Testis (tissue), 2 donors: ENCODE measurements at regions not wholly inside any gene's neighbourhood (a gene's known extent, or its start where the extent isn't known, plus 50 kb on each side); places are given as distances from the start of the nearest gene placed in this dataset.

Experiments used
- POLR2A ChIP-seq: fragments of 450-650 bp; IDR thresholded peaks from one replicate; pipeline ENCODE4 v1.6.1; 2017; ENCODE audit warnings: antibody characterized with exemption, mild to moderate bottlenecking, moderate library complexity
- TF ChIP-seq, protein P1 (sequence below), 3 experiments: fragments of 450-650 bp in 2 of 3; fragments of 200-600 bp in 1 of 3; sonication (generic) in 1 of 3; IDR thresholded peaks; one replicate each; pipeline ENCODE4 v1.5.1; 2016 to 2019; ENCODE audit warnings: antibody characterized with exemption in 3 of 3, mild to moderate bottlenecking in 2 of 3, moderate library complexity in 1 of 3

DNA sequence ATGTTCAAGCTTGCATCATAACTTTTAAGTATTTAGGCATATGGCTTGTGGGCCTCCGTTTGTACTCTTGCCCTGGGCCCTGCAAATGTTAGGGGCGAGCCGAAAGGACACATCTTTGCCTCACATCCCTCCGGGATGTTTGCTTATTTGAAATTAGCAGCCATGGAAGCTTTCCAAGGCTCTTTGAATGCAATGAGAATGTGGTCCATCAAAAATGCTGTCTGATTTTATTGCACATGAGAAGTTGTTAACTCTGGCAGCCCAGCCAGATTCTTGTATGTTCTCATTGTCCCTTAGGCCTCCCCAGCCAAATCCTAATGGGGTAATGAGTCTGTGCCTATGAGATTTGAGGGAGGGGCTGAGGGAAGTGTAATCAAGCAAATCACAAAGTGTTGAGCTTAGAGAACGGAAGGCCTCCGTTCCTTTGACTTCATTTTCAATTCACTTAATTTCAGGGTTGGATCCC is 261.2 kb upstream of the MARCKS start:
- TF ChIP-seq POLR2A: no peak
- TF ChIP-seq, protein P1, sequence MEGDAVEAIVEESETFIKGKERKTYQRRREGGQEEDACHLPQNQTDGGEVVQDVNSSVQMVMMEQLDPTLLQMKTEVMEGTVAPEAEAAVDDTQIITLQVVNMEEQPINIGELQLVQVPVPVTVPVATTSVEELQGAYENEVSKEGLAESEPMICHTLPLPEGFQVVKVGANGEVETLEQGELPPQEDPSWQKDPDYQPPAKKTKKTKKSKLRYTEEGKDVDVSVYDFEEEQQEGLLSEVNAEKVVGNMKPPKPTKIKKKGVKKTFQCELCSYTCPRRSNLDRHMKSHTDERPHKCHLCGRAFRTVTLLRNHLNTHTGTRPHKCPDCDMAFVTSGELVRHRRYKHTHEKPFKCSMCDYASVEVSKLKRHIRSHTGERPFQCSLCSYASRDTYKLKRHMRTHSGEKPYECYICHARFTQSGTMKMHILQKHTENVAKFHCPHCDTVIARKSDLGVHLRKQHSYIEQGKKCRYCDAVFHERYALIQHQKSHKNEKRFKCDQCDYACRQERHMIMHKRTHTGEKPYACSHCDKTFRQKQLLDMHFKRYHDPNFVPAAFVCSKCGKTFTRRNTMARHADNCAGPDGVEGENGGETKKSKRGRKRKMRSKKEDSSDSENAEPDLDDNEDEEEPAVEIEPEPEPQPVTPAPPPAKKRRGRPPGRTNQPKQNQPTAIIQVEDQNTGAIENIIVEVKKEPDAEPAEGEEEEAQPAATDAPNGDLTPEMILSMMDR (IDR thresholded peaks at IDR 0.05): no peak
